ENCODE measurements at regions not wholly inside any gene's neighbourhood (a gene's known extent, or its start where the extent isn't known, plus 50 kb on each side); places are given as distances from the start of the nearest gene placed in this dataset.

DNA sequence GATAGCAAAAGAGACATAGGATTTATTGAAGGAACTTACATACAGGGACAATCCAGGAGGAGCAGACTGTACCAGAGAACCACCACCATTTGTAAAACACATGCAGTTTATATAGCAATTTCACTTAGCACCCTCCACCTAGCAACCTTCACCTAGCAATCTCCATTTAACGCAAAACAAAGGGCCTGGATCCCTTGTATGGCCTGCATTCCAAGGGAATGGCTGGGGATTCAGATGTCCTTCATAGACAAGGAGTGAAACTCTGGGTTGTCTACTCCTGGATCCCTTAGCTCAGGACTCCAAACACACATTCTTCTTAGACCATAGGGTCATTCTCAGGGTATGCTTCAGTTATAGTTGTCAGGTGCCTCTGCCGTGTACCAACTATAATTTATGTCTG, 1324.9 kb downstream of the HACE1 start:
- no peak overlapping the region for H3K4me3 ChIP-seq
- no peak overlapping the region for H3K27ac ChIP-seq
- no peaks in the 10 kb centered on the region for H3K4me1 ChIP-seq
- H3K27me3 ChIP-seq: no peaks in the 10 kb centered on the region
- DNase-seq (ENCODE audit: extremely low spot score in 2 of 2): no peak
- TF ChIP-seq POLR2A (IDR thresholded peaks at IDR 0.05) (no peak), POLR2AphosphoS5 (IDR thresholded peaks at IDR 0.05; ENCODE audit: insufficient read depth in 1 of 2, low read depth in 1 of 2) (no peak)
- TF ChIP-seq, protein P1, sequence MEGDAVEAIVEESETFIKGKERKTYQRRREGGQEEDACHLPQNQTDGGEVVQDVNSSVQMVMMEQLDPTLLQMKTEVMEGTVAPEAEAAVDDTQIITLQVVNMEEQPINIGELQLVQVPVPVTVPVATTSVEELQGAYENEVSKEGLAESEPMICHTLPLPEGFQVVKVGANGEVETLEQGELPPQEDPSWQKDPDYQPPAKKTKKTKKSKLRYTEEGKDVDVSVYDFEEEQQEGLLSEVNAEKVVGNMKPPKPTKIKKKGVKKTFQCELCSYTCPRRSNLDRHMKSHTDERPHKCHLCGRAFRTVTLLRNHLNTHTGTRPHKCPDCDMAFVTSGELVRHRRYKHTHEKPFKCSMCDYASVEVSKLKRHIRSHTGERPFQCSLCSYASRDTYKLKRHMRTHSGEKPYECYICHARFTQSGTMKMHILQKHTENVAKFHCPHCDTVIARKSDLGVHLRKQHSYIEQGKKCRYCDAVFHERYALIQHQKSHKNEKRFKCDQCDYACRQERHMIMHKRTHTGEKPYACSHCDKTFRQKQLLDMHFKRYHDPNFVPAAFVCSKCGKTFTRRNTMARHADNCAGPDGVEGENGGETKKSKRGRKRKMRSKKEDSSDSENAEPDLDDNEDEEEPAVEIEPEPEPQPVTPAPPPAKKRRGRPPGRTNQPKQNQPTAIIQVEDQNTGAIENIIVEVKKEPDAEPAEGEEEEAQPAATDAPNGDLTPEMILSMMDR (IDR thresholded peaks at IDR 0.05): no peak
- intact Hi-C loops (cut with DNase I): no loop called here
- H3K36me3 ChIP-seq: no peaks in the 10 kb centered on the region
- no peaks in the 10 kb centered on the region for H3K9me3 ChIP-seq

DNA sequence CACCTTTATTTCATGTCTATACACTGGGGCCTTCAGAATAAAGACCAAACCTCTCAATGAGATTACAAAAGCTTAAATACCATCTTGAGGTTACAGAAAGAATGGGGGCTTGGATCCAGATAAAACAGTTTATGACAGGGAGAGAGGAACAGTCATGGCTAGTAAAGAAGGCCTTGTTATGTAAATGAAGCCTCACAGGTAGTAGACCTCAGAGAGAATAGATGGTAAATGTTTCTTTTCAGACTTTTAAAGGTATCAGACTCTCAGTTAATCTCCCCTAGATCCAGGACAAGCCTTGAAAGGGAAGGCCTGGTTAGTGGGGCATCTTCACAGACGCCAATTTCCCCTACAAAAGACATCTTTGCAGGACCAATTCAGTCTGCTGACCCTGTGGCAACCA, 1325.6 kb downstream of the HACE1 start:
- no peak for DNase-seq (ENCODE audit: extremely low spot score in 2 of 2)
- no peak overlapping the region for H3K27ac ChIP-seq
- no peaks in the 10 kb centered on the region for H3K36me3 ChIP-seq
- no peaks in the 10 kb centered on the region for H3K4me1 ChIP-seq
- no peak overlapping the region for H3K4me3 ChIP-seq
- no peaks in the 10 kb centered on the region for H3K27me3 ChIP-seq
- intact Hi-C loops (cut with DNase I): no loop called here
- TF ChIP-seq POLR2A (IDR thresholded peaks at IDR 0.05) (no peak), POLR2AphosphoS5 (IDR thresholded peaks at IDR 0.05; ENCODE audit: insufficient read depth in 1 of 2, low read depth in 1 of 2) (no peak)
- TF ChIP-seq, protein P1 (IDR thresholded peaks at IDR 0.05): no peak
- no peaks in the 10 kb centered on the region for H3K9me3 ChIP-seq

DNA sequence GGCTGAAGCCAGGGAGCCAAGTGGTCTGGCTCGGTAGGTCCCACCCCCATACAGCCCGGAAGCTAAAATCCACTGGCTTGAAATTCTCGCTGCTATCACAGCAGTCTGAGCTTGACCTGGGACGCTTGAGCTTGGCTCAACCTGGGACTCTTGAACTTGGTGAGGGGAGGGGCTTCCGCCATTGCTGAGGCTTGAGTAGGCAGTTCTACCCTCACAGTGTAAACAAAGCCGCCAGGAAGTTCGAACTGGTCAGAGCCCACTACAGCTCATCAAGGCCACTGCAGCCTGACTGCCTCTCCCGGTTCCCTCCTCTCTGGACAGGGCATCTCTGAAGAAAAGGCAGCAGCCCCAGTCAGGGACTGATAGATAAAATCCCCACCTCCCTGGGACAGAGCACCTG, 1337.7 kb downstream of the HACE1 start:
- intact Hi-C loops (cut with DNase I): no loop called here
- no peak overlapping the region for H3K27ac ChIP-seq
- no peaks in the 10 kb centered on the region for H3K36me3 ChIP-seq
- H3K4me3 ChIP-seq: no peak overlapping the region
- TF ChIP-seq, protein P1 (IDR thresholded peaks at IDR 0.05): no peak
- TF ChIP-seq POLR2A (IDR thresholded peaks at IDR 0.05): no peak
- no peak for TF ChIP-seq POLR2AphosphoS5 (IDR thresholded peaks at IDR 0.05; ENCODE audit: insufficient read depth in 1 of 2, low read depth in 1 of 2)
- H3K27me3 ChIP-seq: no peaks in the 10 kb centered on the region
- H3K9me3 ChIP-seq: no peaks in the 10 kb centered on the region
- DNase-seq (ENCODE audit: extremely low spot score in 2 of 2): no peak
- H3K4me1 ChIP-seq: no peaks in the 10 kb centered on the region

DNA sequence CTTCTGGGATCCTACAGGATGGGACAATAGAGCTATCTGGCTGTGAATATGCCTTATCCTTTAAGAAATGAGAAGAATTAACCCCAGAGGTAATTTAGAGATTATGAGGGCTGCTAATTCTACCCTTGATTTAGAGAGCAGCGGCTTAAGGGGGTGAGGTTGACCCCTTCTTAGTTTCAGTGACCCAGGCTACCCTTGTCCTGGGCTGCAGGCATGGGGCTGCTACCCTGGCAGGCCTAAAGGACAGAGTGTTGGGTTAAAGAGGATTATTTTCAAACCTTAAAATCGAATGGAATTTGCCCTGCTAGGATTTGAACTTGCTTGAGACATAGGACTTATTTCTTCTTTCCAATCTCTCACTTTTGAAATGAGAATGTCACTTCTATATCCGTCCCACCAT, 1343.4 kb downstream of the HACE1 start:
- Histone ChIP-seq H3K27ac (no peak overlapping the region), H3K9me3 (no peaks in the 10 kb centered on the region), H3K27me3 (no peaks in the 10 kb centered on the region), H3K36me3 (no peaks in the 10 kb centered on the region), H3K4me3 (no peak overlapping the region), H3K4me1 (no peaks in the 10 kb centered on the region)
- TF ChIP-seq, protein P1 (IDR thresholded peaks at IDR 0.05): no peak
- TF ChIP-seq POLR2AphosphoS5 (IDR thresholded peaks at IDR 0.05; ENCODE audit: insufficient read depth in 1 of 2, low read depth in 1 of 2): no peak
- no peak for TF ChIP-seq POLR2A (IDR thresholded peaks at IDR 0.05)
- intact Hi-C loops (cut with DNase I): no loop called here
- DNase-seq (ENCODE audit: extremely low spot score in 2 of 2): no peak

DNA sequence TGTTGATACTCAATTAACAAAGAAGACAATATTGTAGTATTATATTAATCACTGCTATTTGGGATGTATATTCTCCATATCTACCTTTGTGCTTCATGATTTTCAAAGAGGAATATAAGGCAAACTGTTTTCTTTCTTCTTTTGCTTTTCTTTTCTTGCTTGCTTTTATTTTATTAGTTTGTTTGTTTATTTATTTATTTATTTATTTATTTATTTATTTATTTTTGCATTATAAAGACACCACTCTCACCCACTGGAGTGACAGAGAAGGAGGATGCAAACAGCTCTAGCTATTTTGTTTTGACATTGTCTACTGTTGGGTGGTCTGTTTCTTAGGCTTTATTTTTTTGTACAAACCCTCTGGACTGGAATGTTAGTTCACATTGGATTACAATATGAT, 1352.7 kb downstream of the HACE1 start:
- H3K27ac ChIP-seq: no peak overlapping the region
- H3K4me1 ChIP-seq: no peaks in the 10 kb centered on the region
- no peaks in the 10 kb centered on the region for H3K9me3 ChIP-seq
- DNase-seq (ENCODE audit: extremely low spot score in 2 of 2): no peak
- H3K36me3 ChIP-seq: no peaks in the 10 kb centered on the region
- intact Hi-C loops (cut with DNase I): no loop called here
- TF ChIP-seq POLR2AphosphoS5 (IDR thresholded peaks at IDR 0.05; ENCODE audit: insufficient read depth in 1 of 2, low read depth in 1 of 2): no peak
- TF ChIP-seq, protein P1 (IDR thresholded peaks at IDR 0.05): no peak
- no peak for TF ChIP-seq POLR2A (IDR thresholded peaks at IDR 0.05)
- no peak overlapping the region for H3K4me3 ChIP-seq
- H3K27me3 ChIP-seq: no peaks in the 10 kb centered on the region
